GM12878 (cell line): ENCODE measurements at regions not wholly inside any gene's neighbourhood (a gene's known extent, or its start where the extent isn't known, plus 50 kb on each side); places are given as distances from the start of the nearest gene placed in this dataset.

Experiments used
- ATAC-seq: fragments of 200-7000 bp; cut with Tn5 transposase; 3 replicates; pipeline ENCODE4 v1.9.1; 2020; ENCODE audit warnings: mild to moderate bottlenecking, moderate library complexity
- BruUV-seq: library from RNA; stranded (reverse); fragments of 400-500 nt; replicated peaks from 2 replicates; lab custom pipeline; 2021; lab: Mats Ljungman, UMichigan
- CTCF ChIA-PET: fragments of 300-600 bp; sonication (Branson Sonifier 250); formaldehyde crosslinking; extraction: SDS; loops from one replicate; lab custom pipeline; 2021; ENCODE audit warnings: inconsistent platforms; lab: Yijun Ruan, JAX
- POLR2A ChIA-PET: fragments of 350-600 bp; formaldehyde crosslinking; extraction: SDS; loops from one replicate; lab custom pipeline; 2021; ENCODE audit warnings: inconsistent platforms; lab: Charles Lee
- RAD21 ChIA-PET: fragments of 300-600 bp; sonication (Branson Sonifier 250); formaldehyde crosslinking; loops from one replicate; lab custom pipeline; 2023; ENCODE audit warnings: antibody characterized with exemption; ENCODE audit not compliant: unreplicated experiment; lab: Charles Lee
- SMC1A ChIA-PET: fragments of 300-600 bp; sonication (Branson Sonifier 250); formaldehyde crosslinking; loops from one replicate; lab custom pipeline; 2023; ENCODE audit not compliant: unreplicated experiment, uncharacterized antibody; lab: Charles Lee
- DNase-seq: peaks from one replicate; pipeline ENCODE4 v3.0.0-alpha.2; 2011; ENCODE audit warnings: low read depth, low spot score
- FAIRE-seq: peaks from 3 replicates; lab custom pipeline; 2011; peaks lifted over from hg19 to GRCh38; lab: Jason Lieb, UNC
- H2AFZ ChIP-seq: 2 replicates; pipeline ENCODE4 v1.6.0; 2011; ENCODE audit warnings: low read depth, low read length, control low read depth; ENCODE audit not compliant: control insufficient read depth
- H3K27ac ChIP-seq: 2 replicates; pipeline ENCODE4 v1.5.1; 2011; ENCODE audit warnings: control low read depth; ENCODE audit not compliant: control insufficient read depth, insufficient read depth
- H3K27me3 ChIP-seq, 2 experiments: replicated peaks in 1 of 2; 2 replicates each; pipeline versions ENCODE4 v1.6.0 to v1.6.1; 2011; ENCODE audit warnings: low read length in 1 of 2; ENCODE audit not compliant: control insufficient read depth in 2 of 2, insufficient read depth in 2 of 2
- H3K36me3 ChIP-seq, 2 experiments: 2 replicates each; pipeline ENCODE4 v1.5.1; 2011; ENCODE audit warnings: low read length in 1 of 2; ENCODE audit not compliant: control insufficient read depth in 2 of 2, insufficient read depth in 2 of 2
- H3K4me1 ChIP-seq: 2 replicates; pipeline ENCODE4 v1.6.1; 2011; ENCODE audit warnings: mild to moderate bottlenecking, low read length, moderate library complexity, mixed read lengths; ENCODE audit not compliant: control insufficient read depth, insufficient read depth
- H3K4me2 ChIP-seq: 2 replicates; pipeline ENCODE4 v1.6.0; 2011; ENCODE audit warnings: control low read depth; ENCODE audit not compliant: control insufficient read depth, insufficient read depth
- H3K4me3 ChIP-seq: fragments of 200-600 bp; sonication (generic); 2 replicates; pipeline ENCODE4 v1.5.1; 2016
- H3K79me2 ChIP-seq: 2 replicates; pipeline ENCODE4 v1.6.0; 2011; ENCODE audit warnings: low read length; ENCODE audit not compliant: control insufficient read depth, insufficient read depth
- H3K9ac ChIP-seq: 2 replicates; pipeline ENCODE4 v1.8.0; 2011; ENCODE audit warnings: low read length, control low read depth, mixed read lengths; ENCODE audit not compliant: control insufficient read depth, insufficient read depth
- H3K9me3 ChIP-seq: replicated peaks from 3 replicates; pipeline ENCODE4 v1.5.1; 2011; ENCODE audit warnings: mild to moderate bottlenecking, low read length; ENCODE audit not compliant: control insufficient read depth, insufficient read depth
- H4K20me1 ChIP-seq: 2 replicates; pipeline ENCODE4 v1.6.0; 2011; ENCODE audit not compliant: control insufficient read depth, insufficient read depth
- CUX1 ChIP-seq: IDR thresholded peaks from 2 replicates; pipeline ENCODE4 v1.6.1; 2012; ENCODE audit warnings: improper control_type of control experiment, low read depth, low read length; ENCODE audit not compliant: insufficient replicate concordance
- RFX5 ChIP-seq: IDR thresholded peaks from 2 replicates; pipeline ENCODE4 v1.6.1; 2011; ENCODE audit warnings: low read depth, low read length, improper control_type of control experiment
- TCF12 ChIP-seq: IDR thresholded peaks from 2 replicates; pipeline ENCODE4 v1.6.1; 2011; ENCODE audit warnings: low read depth, mild to moderate bottlenecking, low read length
- ZNF384 ChIP-seq: IDR thresholded peaks from 2 replicates; pipeline ENCODE4 v1.6.1; 2012; ENCODE audit warnings: low read depth, mild to moderate bottlenecking, low read length, improper control_type of control experiment, borderline replicate concordance
- WGBS: methylation state at CpG from one replicate; pipeline ENCODE4 v1.1.6; 2016; ENCODE audit warnings: low lambda C conversion rate; ENCODE audit not compliant: insufficient replicate concordance, insufficient coverage; ENCODE audit errors: missing lambda C conversion rate; 5-methylcytosine and 5-hydroxymethylcytosine counted together
- in situ Hi-C: fragments of 300-500 bp; cut with MboI; formaldehyde crosslinking; loops from 9 replicates; pipeline ENCODE4 v1.14.3; 2018; ENCODE audit warnings: mixed read lengths
- intact Hi-C: fragments of 100-400 bp; cut with micrococcal nuclease; formaldehyde crosslinking; loops from one replicate; pipeline ENCODE4 v1.14.2; 2022; ENCODE audit not compliant: unreplicated experiment

GRCh38 chr10:44763331-44763730, 147.8 kb upstream of the TMEM72 start:
- no peaks in the 10 kb centered on the region for H4K20me1 ChIP-seq
- no peak for TF ChIP-seq RFX5
- TF ChIP-seq TCF12, result no peak
- no peak for TF ChIP-seq ZNF384
- TF ChIP-seq CUX1, result no peak
- TF ChIP-seq, all 136 proteins: peak for 0
- POLR2A ChIA-PET, result no interaction called here
- intact Hi-C loops (no loop called here), in situ Hi-C loops (no loop called here)
- Histone ChIP-seq H3K9ac (no peak overlapping the region), H3K36me3 (no peaks in the 10 kb centered on the region), H3K79me2 (no peaks in the 10 kb centered on the region), H3K9me3 (no peaks in the 10 kb centered on the region), H3K4me2 (no peak overlapping the region), H3K27me3 (no peaks in the 10 kb centered on the region), H3K4me3 (no peak overlapping the region), H3K4me1 (no peaks in the 10 kb centered on the region), H3K27ac (no peak overlapping the region), H2AFZ (no peak overlapping the region)
- BruUV-seq, result no TSS peak
- FAIRE-seq (no peak), DNase-seq (no peak), ATAC-seq (no peak)
- CTCF ChIA-PET, result no interaction called here
- WGBS, result 4% methylated on average over 3 of the region's 3 CpGs
- RAD21 ChIA-PET, result no interaction called here
- SMC1A ChIA-PET, result no interaction called here
